C4-2B (cell line): ENCODE measurements at regions not wholly inside any gene's neighbourhood (a gene's known extent, or its start where the extent isn't known, plus 50 kb on each side); places are given as distances from the start of the nearest gene placed in this dataset.

Experiments
- H3K27ac ChIP-seq: fragments of 450-650 bp; 2 replicates; pipeline ENCODE4 v1.5.1; 2017
- CTCF ChIP-seq: fragments of 450-650 bp; conservative IDR thresholded peaks from 2 replicates; pipeline ENCODE4 v1.5.1; 2017; ENCODE audit warnings: mild to moderate bottlenecking
- ZFX ChIP-seq: fragments of 450-650 bp; IDR thresholded peaks from 2 replicates; pipeline ENCODE4 v1.6.1; 2017

GRCh38 chr3:72256716-72257115 is 471.8 kb upstream of the PROK2 start:
- no peak overlapping the region for H3K27ac ChIP-seq
- TF ChIP-seq CTCF, result no peak
- no peak for TF ChIP-seq ZFX

GRCh38 chr3:72255791-72256559 is 471.0 kb upstream of the PROK2 start:
- TF ChIP-seq CTCF (no peak), ZFX (no peak)

GRCh38 chr3:72255191-72255590 is 470.2 kb upstream of the PROK2 start:
- TF ChIP-seq CTCF (no peak), ZFX (no peak)
- H3K27ac ChIP-seq, result no peak overlapping the region; the same call in 1 of the 2 replicates

More at GRCh38 chr3:72255791-72256559, 471.0 kb upstream of the PROK2 start:
- H3K27ac ChIP-seq, result peak overlapping the region; percentile 14; the same call in 1 of the 2 replicates

- TF ChIP-seq CTCF, result no peak
- TF ChIP-seq ZFX, result no peak
- H3K27ac ChIP-seq, result no peak overlapping the region
These were observed 469.5 kb upstream of the PROK2 start for GRCh38 chr3:72254483-72254882.

GRCh38 chr3:72250725-72251124 is 465.8 kb upstream of the PROK2 start:
- H3K27ac ChIP-seq, result no peak overlapping the region
- TF ChIP-seq CTCF (no peak), ZFX (no peak)

- TF ChIP-seq CTCF, result no peak
- no peak for TF ChIP-seq ZFX
- no peak overlapping the region for H3K27ac ChIP-seq
These were observed 463.9 kb upstream of the PROK2 start for GRCh38 chr3:72248869-72249268.

- H3K27ac ChIP-seq, result no peak overlapping the region
- TF ChIP-seq CTCF (no peak), ZFX (no peak)
These were observed 463.4 kb upstream of the PROK2 start for GRCh38 chr3:72248389-72248761.
